ENCODE measurements at regions not wholly inside any gene's neighbourhood (a gene's known extent, or its start where the extent isn't known, plus 50 kb on each side); places are given as distances from the start of the nearest gene placed in this dataset.
"Not testable (repeated sequence)": the region's sequence is repeated elsewhere in the genome, so short reads cannot be mapped to it uniquely, and the experiment has no call there.

DNA sequence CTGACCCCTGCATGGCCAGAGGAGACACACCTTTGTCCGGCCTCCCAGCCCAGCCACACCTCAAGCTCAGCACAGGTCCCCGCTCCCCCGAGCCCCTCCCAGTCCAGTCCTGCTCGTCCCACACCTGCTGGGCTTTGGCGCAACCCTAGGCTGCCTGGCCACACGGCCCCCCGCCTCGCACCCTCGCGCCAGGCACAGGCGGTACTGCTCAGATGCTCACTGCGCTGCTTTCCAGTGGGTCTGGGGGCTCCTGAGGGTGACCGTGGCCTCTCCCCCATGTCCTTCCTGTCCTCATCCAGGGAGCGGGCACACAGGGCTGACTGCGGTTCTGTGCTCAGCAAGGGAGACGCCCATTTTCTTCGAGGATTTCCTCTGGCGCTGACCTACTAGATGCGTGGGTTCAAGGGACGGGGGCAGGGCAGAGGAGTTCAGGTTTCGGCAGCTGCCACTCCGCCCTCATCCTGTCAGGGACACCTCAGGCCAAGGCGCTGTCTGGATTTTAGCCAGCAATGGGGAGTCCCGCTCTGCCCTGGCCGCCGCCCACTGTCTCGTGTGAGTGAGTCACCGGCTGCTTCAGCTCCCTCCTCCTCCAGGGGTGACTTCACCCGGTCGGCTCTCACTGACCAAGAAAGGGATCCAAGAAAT is 118.0 kb upstream of the ZNF469 start:
- Mint-ChIP-seq H3K9me3 (no peaks in the 10 kb centered on the region), H3K36me3 (no peaks in the 10 kb centered on the region), H3K27ac (peak overlapping the region; percentile 31), H3K4me3 (no peak overlapping the region), H3K27me3 (no peaks in the 10 kb centered on the region), H3K4me1 (ENCODE audit: unreplicated experiment) (peaks cover 13% of the 10 kb centered on the region)
- TF ChIP-seq, protein P1, sequence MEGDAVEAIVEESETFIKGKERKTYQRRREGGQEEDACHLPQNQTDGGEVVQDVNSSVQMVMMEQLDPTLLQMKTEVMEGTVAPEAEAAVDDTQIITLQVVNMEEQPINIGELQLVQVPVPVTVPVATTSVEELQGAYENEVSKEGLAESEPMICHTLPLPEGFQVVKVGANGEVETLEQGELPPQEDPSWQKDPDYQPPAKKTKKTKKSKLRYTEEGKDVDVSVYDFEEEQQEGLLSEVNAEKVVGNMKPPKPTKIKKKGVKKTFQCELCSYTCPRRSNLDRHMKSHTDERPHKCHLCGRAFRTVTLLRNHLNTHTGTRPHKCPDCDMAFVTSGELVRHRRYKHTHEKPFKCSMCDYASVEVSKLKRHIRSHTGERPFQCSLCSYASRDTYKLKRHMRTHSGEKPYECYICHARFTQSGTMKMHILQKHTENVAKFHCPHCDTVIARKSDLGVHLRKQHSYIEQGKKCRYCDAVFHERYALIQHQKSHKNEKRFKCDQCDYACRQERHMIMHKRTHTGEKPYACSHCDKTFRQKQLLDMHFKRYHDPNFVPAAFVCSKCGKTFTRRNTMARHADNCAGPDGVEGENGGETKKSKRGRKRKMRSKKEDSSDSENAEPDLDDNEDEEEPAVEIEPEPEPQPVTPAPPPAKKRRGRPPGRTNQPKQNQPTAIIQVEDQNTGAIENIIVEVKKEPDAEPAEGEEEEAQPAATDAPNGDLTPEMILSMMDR (conservative IDR thresholded peaks at IDR 0.05), result no peak
- no peak for DNase-seq (ENCODE audit: extremely low spot score, unreplicated experiment)

GRCh38 chr16:88265286-88265938 is 117.3 kb upstream of the ZNF469 start:
- H3K27me3 Mint-ChIP-seq, result not testable (repeated sequence)

GRCh38 chr16:88266036-88266435 is 116.7 kb upstream of the ZNF469 start:
- not testable (repeated sequence) for H3K4me3 Mint-ChIP-seq; DNase-seq (ENCODE audit: extremely low spot score, unreplicated experiment); H3K9me3 Mint-ChIP-seq; H3K27ac Mint-ChIP-seq; H3K4me1 Mint-ChIP-seq (ENCODE audit: unreplicated experiment); H3K36me3 Mint-ChIP-seq; H3K27me3 Mint-ChIP-seq

More at GRCh38 chr16:88265286-88265938, 117.3 kb upstream of the ZNF469 start:
- H3K27ac Mint-ChIP-seq; DNase-seq (ENCODE audit: extremely low spot score, unreplicated experiment); H3K4me3 Mint-ChIP-seq; H3K9me3 Mint-ChIP-seq; H3K36me3 Mint-ChIP-seq: not testable (repeated sequence)
- peaks cover 12% of the 10 kb centered on the region for H3K4me1 Mint-ChIP-seq (ENCODE audit: unreplicated experiment)

DNA sequence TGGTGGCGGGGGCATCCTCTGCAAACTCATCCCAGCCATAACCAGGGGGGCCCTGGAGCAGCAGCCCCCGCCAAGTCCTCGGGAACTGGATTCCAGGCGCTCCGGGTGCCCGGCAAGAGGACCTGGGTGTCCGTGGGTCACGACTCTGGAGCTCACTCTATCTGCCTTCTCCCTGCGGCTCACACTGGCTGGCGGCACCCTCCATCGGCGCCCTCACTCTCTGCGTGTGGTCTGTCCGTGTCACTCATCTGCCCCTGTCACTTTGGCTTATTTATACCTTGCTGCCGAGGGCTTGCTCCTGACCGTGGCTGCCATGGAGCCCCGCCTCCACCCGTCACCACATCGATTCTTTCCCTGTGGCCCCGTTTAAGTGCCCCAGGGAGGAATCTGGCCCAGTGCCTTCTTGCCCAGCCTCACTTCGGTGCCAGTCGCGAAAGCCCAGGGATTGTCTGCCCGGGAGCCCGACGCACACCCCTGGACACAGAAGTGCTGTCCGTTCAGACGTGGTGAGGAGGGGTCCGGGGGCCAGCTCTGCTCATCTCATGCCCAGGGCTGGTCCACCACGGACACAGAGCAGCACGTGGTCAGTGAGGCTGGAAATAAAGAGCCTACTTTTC is 115.7 kb upstream of the ZNF469 start:
- DNase-seq (ENCODE audit: extremely low spot score, unreplicated experiment); H3K4me1 Mint-ChIP-seq (ENCODE audit: unreplicated experiment); H3K27me3 Mint-ChIP-seq; H3K9me3 Mint-ChIP-seq; H3K4me3 Mint-ChIP-seq; H3K36me3 Mint-ChIP-seq; H3K27ac Mint-ChIP-seq: not testable (repeated sequence)

DNA sequence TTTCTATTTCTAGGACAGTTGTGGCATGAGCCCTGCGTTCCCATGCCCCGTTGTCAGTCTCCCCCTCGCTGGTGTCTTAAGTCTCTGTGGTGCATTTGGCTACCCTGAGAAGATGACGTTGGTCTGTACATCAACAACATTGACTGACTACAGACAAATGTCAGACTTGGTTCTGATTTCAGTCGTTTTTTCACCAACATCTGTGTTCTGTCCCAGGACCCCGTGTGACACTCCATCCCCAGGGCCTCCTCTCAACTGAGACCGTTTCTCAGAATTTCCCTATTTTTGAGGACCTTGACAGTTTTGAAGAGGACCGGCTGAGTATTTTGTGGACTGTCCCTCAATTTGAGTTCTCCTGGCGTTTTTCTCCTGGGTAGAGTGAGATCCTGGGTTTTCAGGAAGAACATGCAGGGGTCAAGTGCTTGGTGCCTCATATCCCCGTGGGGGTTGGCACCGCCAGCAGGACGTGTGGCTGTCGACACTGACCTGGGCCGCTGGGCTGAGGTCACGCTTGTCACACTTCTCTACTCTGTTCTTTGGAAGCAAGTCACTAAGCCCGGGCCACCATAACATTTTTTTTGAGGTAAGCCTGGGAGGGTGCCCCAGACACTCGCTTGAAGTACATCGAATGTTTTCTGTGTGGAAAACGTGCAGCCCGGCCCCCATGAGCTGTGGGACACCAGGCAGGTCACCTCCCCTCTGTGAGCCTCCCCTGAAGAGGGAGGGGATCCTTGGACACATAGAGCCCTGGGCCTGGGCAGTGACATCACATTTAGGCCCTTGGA is 114.4 kb upstream of the ZNF469 start:
- DNase-seq (ENCODE audit: extremely low spot score, unreplicated experiment); H3K36me3 Mint-ChIP-seq; H3K4me3 Mint-ChIP-seq; H3K9me3 Mint-ChIP-seq; H3K4me1 Mint-ChIP-seq (ENCODE audit: unreplicated experiment); H3K27me3 Mint-ChIP-seq; H3K27ac Mint-ChIP-seq: not testable (repeated sequence)

DNA sequence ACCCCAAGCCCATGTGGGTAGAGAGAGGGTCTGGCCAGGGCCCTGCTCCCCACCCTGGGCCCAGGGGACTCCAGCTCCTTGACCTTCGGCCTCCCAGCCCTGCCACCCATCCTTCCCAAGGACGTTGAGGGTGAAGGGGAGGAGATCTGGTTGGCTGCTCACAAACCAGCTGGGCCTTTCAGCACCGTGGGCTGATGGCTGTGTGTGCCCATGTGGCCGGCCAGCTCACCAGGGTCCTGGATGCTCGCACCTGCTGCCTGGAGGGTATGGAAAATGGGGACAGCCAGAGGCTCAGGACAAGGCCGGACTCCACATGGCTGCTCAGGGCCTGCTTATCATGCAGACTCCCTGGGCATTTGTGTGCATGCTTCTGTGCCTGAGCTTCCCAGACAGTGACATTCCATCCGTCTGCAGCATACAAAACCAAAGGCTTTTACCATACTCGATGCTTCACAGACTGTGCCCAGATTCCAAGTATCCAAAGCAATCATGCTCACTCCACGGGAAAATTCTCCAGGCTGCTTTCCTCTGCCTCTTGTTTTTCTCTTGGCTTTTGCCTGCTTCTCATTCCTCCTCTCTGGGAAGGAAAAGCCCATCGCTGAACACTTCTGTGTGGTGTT is 112.5 kb upstream of the ZNF469 start:
- not testable (repeated sequence) for H3K36me3 Mint-ChIP-seq; H3K4me3 Mint-ChIP-seq; DNase-seq (ENCODE audit: extremely low spot score, unreplicated experiment); H3K27ac Mint-ChIP-seq; H3K9me3 Mint-ChIP-seq; H3K4me1 Mint-ChIP-seq (ENCODE audit: unreplicated experiment); H3K27me3 Mint-ChIP-seq

DNA sequence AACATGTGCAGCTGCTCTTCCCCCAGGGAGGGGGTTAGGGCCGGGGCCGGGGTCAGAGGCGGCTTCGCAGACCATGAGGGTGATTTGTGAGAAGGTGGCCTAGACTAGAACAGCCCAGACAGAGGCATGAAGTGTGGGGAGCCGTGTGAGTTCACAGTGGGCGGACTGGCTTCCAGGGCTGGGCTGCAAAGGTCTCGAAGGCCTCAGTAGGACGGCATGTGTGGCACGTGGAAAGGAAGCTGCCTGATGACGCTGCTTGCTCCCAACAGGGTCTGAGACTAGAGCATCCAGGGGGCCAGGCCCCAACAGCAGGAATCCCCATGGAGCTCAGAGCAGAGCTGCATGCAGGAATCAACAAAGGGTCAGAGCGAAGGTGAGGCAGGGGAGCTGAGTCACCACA is 111.5 kb upstream of the ZNF469 start:
- not testable (repeated sequence) for H3K36me3 Mint-ChIP-seq; H3K4me1 Mint-ChIP-seq (ENCODE audit: unreplicated experiment); H3K27me3 Mint-ChIP-seq; H3K27ac Mint-ChIP-seq; H3K4me3 Mint-ChIP-seq; H3K9me3 Mint-ChIP-seq; DNase-seq (ENCODE audit: extremely low spot score, unreplicated experiment)

DNA sequence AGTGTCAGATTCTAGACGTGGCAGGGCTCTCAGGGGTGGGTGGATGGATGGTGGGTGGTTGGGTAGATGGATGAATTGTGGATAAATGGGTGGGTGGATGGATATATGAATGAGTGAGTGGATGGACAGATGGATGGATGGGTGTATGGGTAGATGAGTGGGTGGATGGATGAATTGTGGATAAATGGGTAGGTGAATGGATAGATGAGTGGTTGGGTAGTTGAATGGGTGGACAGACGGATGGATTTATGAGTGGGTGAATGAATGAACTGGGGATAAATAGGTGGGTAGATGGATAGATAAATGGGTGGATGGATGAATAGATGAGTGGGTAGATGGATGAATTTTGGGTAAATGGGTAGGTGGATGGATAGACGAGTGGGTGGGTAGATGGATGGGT is 111.0 kb upstream of the ZNF469 start:
- not testable (repeated sequence) for H3K27me3 Mint-ChIP-seq; H3K4me1 Mint-ChIP-seq (ENCODE audit: unreplicated experiment); H3K9me3 Mint-ChIP-seq

GRCh38 chr16:88272437-88272836 is 110.3 kb upstream of the ZNF469 start:
- H3K27me3 Mint-ChIP-seq; H3K4me1 Mint-ChIP-seq (ENCODE audit: unreplicated experiment): not testable (repeated sequence)

More for the DNA sequence above, 111.0 kb upstream of the ZNF469 start:
- H3K27ac Mint-ChIP-seq; H3K4me3 Mint-ChIP-seq; DNase-seq (ENCODE audit: extremely low spot score, unreplicated experiment); H3K36me3 Mint-ChIP-seq: not testable (repeated sequence)

GRCh38 chr16:88274126-88274750 is 108.5 kb upstream of the ZNF469 start:
- Mint-ChIP-seq H3K4me3 (peak overlapping the region; percentile 51), H3K27ac (peak overlapping the region; percentile 51)
- H3K36me3 Mint-ChIP-seq; DNase-seq (ENCODE audit: extremely low spot score, unreplicated experiment); H3K9me3 Mint-ChIP-seq; H3K4me1 Mint-ChIP-seq (ENCODE audit: unreplicated experiment); H3K27me3 Mint-ChIP-seq: not testable (repeated sequence)

More at GRCh38 chr16:88272437-88272836, 110.3 kb upstream of the ZNF469 start:
- H3K9me3 Mint-ChIP-seq; H3K27ac Mint-ChIP-seq; H3K36me3 Mint-ChIP-seq; DNase-seq (ENCODE audit: extremely low spot score, unreplicated experiment); H3K4me3 Mint-ChIP-seq: not testable (repeated sequence)

All from type B pancreatic cell (in vitro differentiated cells).